HG02884 (cell line): ENCODE measurements at regions not wholly inside any gene's neighbourhood (a gene's known extent, or its start where the extent isn't known, plus 50 kb on each side); places are given as distances from the start of the nearest gene placed in this dataset.

Experiments
- ATAC-seq: cut with Tn5 transposase; IDR thresholded peaks from one replicate; pipeline ENCODE4 v1.9.1; 2021; ENCODE audit warnings: mild to moderate bottlenecking, moderate library complexity; ENCODE audit not compliant: unreplicated experiment

GRCh38 chr3:19093084-19093483, 55.2 kb upstream of the KCNH8 start:
- no peak for ATAC-seq

GRCh38 chr3:19077388-19077787, 70.9 kb upstream of the KCNH8 start:
- ATAC-seq: no peak

- no peak for ATAC-seq
Observed at GRCh38 chr3:19075037-19075436, 73.3 kb upstream of the KCNH8 start.

- ATAC-seq: no peak
Observed at GRCh38 chr3:19074257-19074900, 73.9 kb upstream of the KCNH8 start.

GRCh38 chr3:19073341-19074105, 74.8 kb upstream of the KCNH8 start:
- no peak for ATAC-seq

- ATAC-seq: no peak
Observed at GRCh38 chr3:19070325-19070724, 78.0 kb upstream of the KCNH8 start.

GRCh38 chr3:19065027-19065426, 83.3 kb upstream of the KCNH8 start:
- no peak for ATAC-seq

- no peak for ATAC-seq
Observed at GRCh38 chr3:19063936-19064335, 84.4 kb upstream of the KCNH8 start.

GRCh38 chr3:19060404-19060803, 87.9 kb upstream of the KCNH8 start:
- no peak for ATAC-seq

- no peak for ATAC-seq
Observed at GRCh38 chr3:19052874-19053273, 95.4 kb upstream of the KCNH8 start.

- no peak for ATAC-seq
Observed at GRCh38 chr3:19046440-19046839, 101.9 kb upstream of the KCNH8 start.

- no peak for ATAC-seq
Observed at GRCh38 chr3:19030522-19030839, 117.8 kb upstream of the KCNH8 start.

GRCh38 chr3:19029837-19030521, 118.3 kb upstream of the KCNH8 start:
- ATAC-seq: no peak

- ATAC-seq: no peak
Observed at GRCh38 chr3:19025441-19025840, 122.9 kb upstream of the KCNH8 start.

- ATAC-seq: no peak
Observed at GRCh38 chr3:19022546-19022945, 125.8 kb upstream of the KCNH8 start.

- ATAC-seq: no peak
Observed at GRCh38 chr3:19016851-19017250, 131.5 kb upstream of the KCNH8 start.

- ATAC-seq: no peak
Observed at GRCh38 chr3:19013879-19014278, 134.4 kb upstream of the KCNH8 start.

- no peak for ATAC-seq
Observed at GRCh38 chr3:19012846-19013245, 135.5 kb upstream of the KCNH8 start.

- no peak for ATAC-seq
Observed at GRCh38 chr3:19002606-19003005, 145.7 kb upstream of the KCNH8 start.

GRCh38 chr3:18998069-18998468, 150.2 kb upstream of the KCNH8 start:
- ATAC-seq: no peak

- ATAC-seq: no peak
Observed at GRCh38 chr3:18992709-18993108, 155.6 kb upstream of the KCNH8 start.

GRCh38 chr3:18989237-18989795, 159.0 kb upstream of the KCNH8 start:
- no peak for ATAC-seq
